Right lobe of liver (tissue), 4 donors: ENCODE measurements at regions not wholly inside any gene's neighbourhood (a gene's known extent, or its start where the extent isn't known, plus 50 kb on each side); places are given as distances from the start of the nearest gene placed in this dataset.
"Not testable (repeated sequence)": the region's sequence is repeated elsewhere in the genome, so short reads cannot be mapped to it uniquely, and the experiment has no call there.

Experiments
- POLR2A ChIP-seq: fragments of 450-650 bp; IDR thresholded peaks from one replicate; pipeline ENCODE4 v1.6.1; 2017; ENCODE audit warnings: antibody characterized with exemption, mild to moderate bottlenecking
- TF ChIP-seq, protein P1 (sequence below), 4 donors: fragments of 200-600 bp in 3 of 4; fragments of 450-650 bp in 1 of 4; IDR thresholded peaks; one replicate each; pipeline versions ENCODE4 v1.5.1 to v1.8.0; 2016 to 2022; ENCODE audit warnings: antibody characterized with exemption in 4 of 4, mild to moderate bottlenecking in 2 of 4
- donor health status: DM: no; HTN: no; CAD: no.
- donor health status: DM: no; HTN: no; CAD: no.
- donor health status: DM: no; HTN: yes; CAD: no.

DNA sequence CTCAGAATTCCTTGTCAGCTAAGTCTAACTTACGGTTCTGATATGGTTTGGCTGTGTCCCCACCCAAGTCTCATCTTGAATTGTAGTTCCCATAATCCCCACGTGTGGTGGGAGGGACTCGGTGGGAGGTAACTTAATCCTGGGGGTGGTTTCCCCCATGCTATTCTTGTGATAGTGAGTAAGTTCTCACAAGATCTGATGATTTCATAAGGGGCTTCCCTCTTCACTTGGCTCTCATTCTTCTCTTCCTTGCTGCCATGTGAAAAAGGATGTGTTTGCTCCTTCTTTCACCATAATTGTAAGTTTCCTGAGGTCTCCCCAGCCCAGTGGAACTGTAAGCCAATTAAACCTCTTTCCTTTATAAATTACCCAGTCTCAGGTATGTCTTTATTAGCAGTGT, 163.0 kb downstream of the PMAIP1 start:
- TF ChIP-seq, protein P1, sequence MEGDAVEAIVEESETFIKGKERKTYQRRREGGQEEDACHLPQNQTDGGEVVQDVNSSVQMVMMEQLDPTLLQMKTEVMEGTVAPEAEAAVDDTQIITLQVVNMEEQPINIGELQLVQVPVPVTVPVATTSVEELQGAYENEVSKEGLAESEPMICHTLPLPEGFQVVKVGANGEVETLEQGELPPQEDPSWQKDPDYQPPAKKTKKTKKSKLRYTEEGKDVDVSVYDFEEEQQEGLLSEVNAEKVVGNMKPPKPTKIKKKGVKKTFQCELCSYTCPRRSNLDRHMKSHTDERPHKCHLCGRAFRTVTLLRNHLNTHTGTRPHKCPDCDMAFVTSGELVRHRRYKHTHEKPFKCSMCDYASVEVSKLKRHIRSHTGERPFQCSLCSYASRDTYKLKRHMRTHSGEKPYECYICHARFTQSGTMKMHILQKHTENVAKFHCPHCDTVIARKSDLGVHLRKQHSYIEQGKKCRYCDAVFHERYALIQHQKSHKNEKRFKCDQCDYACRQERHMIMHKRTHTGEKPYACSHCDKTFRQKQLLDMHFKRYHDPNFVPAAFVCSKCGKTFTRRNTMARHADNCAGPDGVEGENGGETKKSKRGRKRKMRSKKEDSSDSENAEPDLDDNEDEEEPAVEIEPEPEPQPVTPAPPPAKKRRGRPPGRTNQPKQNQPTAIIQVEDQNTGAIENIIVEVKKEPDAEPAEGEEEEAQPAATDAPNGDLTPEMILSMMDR (IDR thresholded peaks at IDR 0.05) = not testable (repeated sequence)
- not testable (repeated sequence) for TF ChIP-seq POLR2A
